ENCODE measurements at regions not wholly inside any gene's neighbourhood (a gene's known extent, or its start where the extent isn't known, plus 50 kb on each side); places are given as distances from the start of the nearest gene placed in this dataset.

- TF ChIP-seq EZH2 (IDR thresholded peaks at IDR 0.05; ENCODE audit: insufficient read depth, poor library complexity, severe bottlenecking) (no peak), EZH2phosphoT487 (IDR thresholded peaks at IDR 0.05; ENCODE audit: insufficient read depth, low read depth) (no peak)
These were observed 328.3 kb downstream of the TBC1D32 start for GRCh38 chr6:121006024-121006423.
